Activated CD4-positive, alpha-beta T cell treated with anti-CD3 and anti-CD28 coated beads, Interleukin-2, amount 10 ng/mL, durations not matched to agents 7 days and 5 days (primary cell): ENCODE measurements at regions not wholly inside any gene's neighbourhood (a gene's known extent, or its start where the extent isn't known, plus 50 kb on each side); places are given as distances from the start of the nearest gene placed in this dataset.

Experiments used
- CTCF ChIA-PET: fragments of 350-600 bp; sonication (Branson Sonifier 250); formaldehyde crosslinking; loops from one replicate; lab custom pipeline; 2021; ENCODE audit warnings: antibody characterized with exemption; lab: Charles Lee
- POLR2A ChIA-PET: fragments of 350-600 bp; sonication (Branson Sonifier 250); formaldehyde crosslinking; loops from one replicate; lab custom pipeline; 2021; ENCODE audit warnings: antibody characterized with exemption; lab: Charles Lee
- DNase-seq: peaks from one replicate; pipeline ENCODE4 v3.0.0-alpha.2; 2020
- H3K27ac Mint-ChIP-seq: one replicate; pipeline ENCODE4 v1.8.0; 2021; ENCODE audit warnings: mild to moderate bottlenecking, moderate library complexity, mixed read lengths
- H3K27me3 Mint-ChIP-seq: one replicate; pipeline ENCODE4 v1.8.0; 2021; ENCODE audit warnings: mixed read lengths
- H3K36me3 Mint-ChIP-seq: one replicate; pipeline ENCODE4 v1.8.0; 2021; ENCODE audit warnings: low read depth, mixed read lengths
- H3K4me1 Mint-ChIP-seq: one replicate; pipeline ENCODE4 v1.8.0; 2021; ENCODE audit warnings: mixed read lengths
- H3K4me3 Mint-ChIP-seq: one replicate; pipeline ENCODE4 v1.8.0; 2021; ENCODE audit warnings: mild to moderate bottlenecking, moderate library complexity, mixed read lengths
- H3K9me3 Mint-ChIP-seq: one replicate; pipeline ENCODE4 v1.8.0; 2021; ENCODE audit warnings: mixed read lengths

DNA sequence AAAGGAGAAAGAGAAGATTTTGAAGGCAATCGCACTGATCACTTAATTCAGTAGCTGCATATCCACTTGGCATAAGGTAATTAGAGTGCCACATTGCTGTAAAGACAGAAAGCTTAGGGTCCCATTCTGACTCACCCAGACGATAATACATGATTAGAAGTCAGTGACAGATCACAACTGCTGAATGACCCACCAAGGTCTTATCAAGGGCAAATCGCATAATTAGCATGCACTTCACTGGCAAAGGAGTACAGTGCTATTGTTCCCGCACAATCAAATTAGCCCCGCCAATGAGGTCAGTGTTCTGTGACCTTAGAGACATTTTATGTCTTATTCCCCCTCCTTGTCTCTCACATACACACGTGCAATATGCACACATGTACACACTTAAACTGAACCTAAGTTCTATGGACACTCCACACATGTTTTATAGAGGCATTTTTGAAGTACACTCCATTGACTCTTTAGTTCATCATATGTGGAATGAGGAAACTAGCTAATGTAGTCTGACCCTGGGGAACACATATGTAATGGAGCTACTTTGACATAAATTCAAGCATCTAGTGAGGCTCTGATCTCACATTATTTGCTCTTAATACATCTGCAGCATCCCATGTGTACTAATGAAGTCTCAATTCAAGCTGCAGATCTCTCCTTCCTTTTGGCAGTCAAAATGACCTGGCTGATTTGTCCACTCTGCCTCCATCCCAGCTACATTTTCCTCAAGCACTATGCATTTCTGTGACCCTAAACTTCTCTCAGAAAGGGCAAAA lies 673.8 kb upstream of the FANCL start:
- Mint-ChIP-seq H3K4me3 (no peak overlapping the region), H3K4me1 (no peaks in the 10 kb centered on the region), H3K27me3 (no peaks in the 10 kb centered on the region), H3K27ac (no peak overlapping the region), H3K9me3 (no peaks in the 10 kb centered on the region), H3K36me3 (no peaks in the 10 kb centered on the region)
- ChIA-PET CTCF (no interaction called here), POLR2A (no interaction called here)
- DNase-seq, result no peak

DNA sequence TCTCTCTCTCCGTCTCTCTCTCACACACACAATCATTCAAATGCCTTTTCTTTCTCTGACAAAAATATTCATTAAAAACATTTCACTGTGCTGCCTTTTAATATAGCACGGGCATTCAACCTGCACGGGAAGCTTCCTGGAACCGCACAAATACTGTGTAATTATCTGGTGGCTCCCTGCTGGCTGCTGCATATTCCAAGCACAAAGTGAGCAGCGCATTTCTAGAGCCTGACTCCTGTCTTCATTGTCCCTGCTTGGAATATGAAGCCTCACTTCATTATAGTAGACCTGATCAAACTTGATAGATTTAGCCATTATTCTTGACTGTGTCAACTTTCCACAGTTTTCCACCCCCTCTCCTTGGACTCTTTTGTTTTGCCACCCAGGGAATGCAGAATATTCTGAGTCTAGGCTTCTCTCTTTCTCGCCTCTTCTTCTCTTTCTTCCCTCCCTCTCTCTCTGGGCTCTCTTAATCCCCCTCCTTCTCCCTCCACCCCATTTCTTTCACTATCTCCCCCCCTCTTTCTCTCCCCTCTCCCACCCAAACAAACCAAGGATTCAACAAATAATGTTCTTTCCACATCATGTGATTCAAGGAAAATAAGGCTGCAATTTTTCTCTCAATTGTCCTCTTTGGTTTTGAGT lies 672.1 kb upstream of the FANCL start:
- POLR2A ChIA-PET, result no interaction called here
- Mint-ChIP-seq H3K4me3 (no peak overlapping the region), H3K9me3 (no peaks in the 10 kb centered on the region), H3K36me3 (no peaks in the 10 kb centered on the region), H3K4me1 (no peaks in the 10 kb centered on the region), H3K27ac (no peak overlapping the region), H3K27me3 (no peaks in the 10 kb centered on the region)
- DNase-seq, result no peak
- CTCF ChIA-PET, result no interaction called here

- ChIA-PET CTCF (no interaction called here), POLR2A (no interaction called here)
- DNase-seq, result no peak
- Mint-ChIP-seq H3K27ac (no peak overlapping the region), H3K4me3 (no peak overlapping the region), H3K36me3 (no peaks in the 10 kb centered on the region), H3K27me3 (no peaks in the 10 kb centered on the region), H3K9me3 (no peaks in the 10 kb centered on the region), H3K4me1 (no peaks in the 10 kb centered on the region)
Measured at GRCh38 chr2:58911877-58912276, 670.8 kb upstream of the FANCL start.

DNA sequence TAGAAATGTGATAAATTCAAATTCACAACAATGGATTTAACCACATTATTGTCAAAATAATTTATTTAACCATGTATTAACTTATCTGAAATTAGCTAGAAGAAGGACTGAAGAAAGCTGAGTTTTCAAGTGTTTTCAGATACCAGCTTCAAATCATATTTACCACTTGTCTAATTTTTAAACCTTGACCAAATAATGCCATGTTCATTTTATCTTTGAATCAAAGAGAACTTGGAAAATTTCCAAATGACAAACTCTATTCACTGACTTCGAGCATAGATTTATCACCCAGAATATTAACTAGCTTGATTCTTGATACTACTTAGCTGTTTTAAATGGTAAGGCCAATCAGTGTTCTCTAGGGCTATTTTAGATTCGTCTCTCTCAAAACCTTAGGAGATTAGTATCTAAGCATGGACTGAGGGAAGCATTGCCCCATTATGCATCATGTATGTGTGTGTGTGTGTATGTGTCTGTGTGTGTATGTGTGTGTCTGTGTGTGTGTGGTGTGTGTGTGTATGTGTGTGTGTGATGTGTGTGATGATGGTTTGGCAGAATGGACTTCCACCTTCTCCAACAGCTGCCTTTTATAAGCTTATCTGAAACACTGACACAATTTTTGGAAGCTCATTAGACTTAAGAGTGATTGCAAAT lies 667.5 kb upstream of the FANCL start:
- H3K27me3 Mint-ChIP-seq, result no peaks in the 10 kb centered on the region
- no peak overlapping the region for H3K4me3 Mint-ChIP-seq
- ChIA-PET CTCF (no interaction called here), POLR2A (no interaction called here)
- H3K36me3 Mint-ChIP-seq, result no peaks in the 10 kb centered on the region
- no peak for DNase-seq
- no peaks in the 10 kb centered on the region for H3K9me3 Mint-ChIP-seq
- H3K27ac Mint-ChIP-seq, result no peak overlapping the region
- no peaks in the 10 kb centered on the region for H3K4me1 Mint-ChIP-seq

DNA sequence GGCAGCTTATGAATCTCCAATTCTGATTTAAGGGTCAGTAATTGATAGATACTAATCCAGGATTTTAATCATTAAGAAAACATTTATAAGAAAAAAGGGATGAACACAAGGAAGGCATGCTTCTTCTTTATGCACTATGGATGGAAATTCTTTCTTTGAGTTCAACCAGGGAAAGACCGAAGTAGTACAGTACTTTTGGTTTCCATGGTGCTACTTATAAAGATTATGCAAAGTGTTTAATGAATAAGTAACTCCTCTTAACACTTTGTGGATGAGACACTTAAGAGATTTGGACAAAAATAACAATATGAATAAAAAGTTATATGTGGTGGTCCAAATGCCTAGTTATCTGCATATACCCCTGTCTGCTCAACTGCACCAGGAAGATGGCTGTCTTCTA lies 666.5 kb upstream of the FANCL start:
- CTCF ChIA-PET, result no interaction called here
- no peak for DNase-seq
- no peak overlapping the region for H3K4me3 Mint-ChIP-seq
- no peaks in the 10 kb centered on the region for H3K4me1 Mint-ChIP-seq
- no peaks in the 10 kb centered on the region for H3K27me3 Mint-ChIP-seq
- H3K9me3 Mint-ChIP-seq, result no peaks in the 10 kb centered on the region
- H3K27ac Mint-ChIP-seq, result no peak overlapping the region
- POLR2A ChIA-PET, result no interaction called here
- no peaks in the 10 kb centered on the region for H3K36me3 Mint-ChIP-seq

- no peak overlapping the region for H3K27ac Mint-ChIP-seq
- CTCF ChIA-PET, result no interaction called here
- DNase-seq, result no peak
Measured at GRCh38 chr2:58906081-58906645, 665.0 kb upstream of the FANCL start.

DNA sequence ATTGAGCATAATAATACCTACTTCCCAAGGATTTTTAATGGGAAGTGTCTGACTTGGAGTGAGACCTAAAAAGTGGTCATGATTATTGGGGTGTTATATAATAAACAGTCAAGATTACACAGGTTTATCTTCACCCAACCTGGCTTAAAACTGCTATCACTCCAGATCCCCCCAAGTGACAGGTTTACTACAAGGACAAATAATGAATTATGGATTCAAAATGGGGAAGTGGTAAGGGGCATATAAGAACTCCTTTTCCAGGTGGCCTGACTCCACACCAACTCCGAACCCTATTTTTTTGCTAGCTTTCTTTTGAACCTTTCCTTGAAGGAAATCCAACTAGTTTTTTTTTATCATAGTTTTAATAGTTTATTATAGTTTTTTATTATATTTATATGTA lies 663.0 kb upstream of the FANCL start:
- ChIA-PET CTCF (no interaction called here), POLR2A (no interaction called here)
- H3K9me3 Mint-ChIP-seq, result no peaks in the 10 kb centered on the region
- no peak overlapping the region for H3K4me3 Mint-ChIP-seq
- no peak for DNase-seq
- no peaks in the 10 kb centered on the region for H3K36me3 Mint-ChIP-seq
- no peaks in the 10 kb centered on the region for H3K27me3 Mint-ChIP-seq
- H3K4me1 Mint-ChIP-seq, result no peaks in the 10 kb centered on the region
- H3K27ac Mint-ChIP-seq, result no peak overlapping the region

More at GRCh38 chr2:58906081-58906645, 665.0 kb upstream of the FANCL start:
- Mint-ChIP-seq H3K36me3 (no peaks in the 10 kb centered on the region), H3K4me3 (no peak overlapping the region), H3K27me3 (no peaks in the 10 kb centered on the region), H3K9me3 (no peaks in the 10 kb centered on the region), H3K4me1 (no peaks in the 10 kb centered on the region)
- POLR2A ChIA-PET, result no interaction called here

DNA sequence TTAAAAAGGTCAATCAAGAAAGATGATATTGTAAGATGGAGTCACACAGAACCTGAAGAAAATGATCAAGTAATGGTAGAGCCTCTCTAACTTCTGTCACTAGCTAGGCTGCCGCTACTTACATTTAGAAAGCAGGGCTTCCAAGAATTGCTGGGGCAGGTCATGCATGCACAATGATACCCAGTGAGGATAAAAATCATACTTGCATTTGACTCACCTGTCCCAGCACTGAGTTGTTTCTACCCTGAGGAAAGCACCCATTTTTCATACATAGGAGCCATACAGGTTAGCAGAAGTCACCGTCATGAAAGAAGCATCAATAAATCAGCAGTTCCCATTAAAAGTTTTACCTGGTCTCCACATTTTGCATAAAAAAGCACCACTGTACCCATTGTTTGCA lies 662.3 kb upstream of the FANCL start:
- H3K27me3 Mint-ChIP-seq, result no peaks in the 10 kb centered on the region
- POLR2A ChIA-PET, result no interaction called here
- no peaks in the 10 kb centered on the region for H3K4me1 Mint-ChIP-seq

GRCh38 chr2:58900246-58901027 lies 659.3 kb upstream of the FANCL start:
- H3K9me3 Mint-ChIP-seq, result no peaks in the 10 kb centered on the region
- no peak for DNase-seq
- peaks cover 2% of the 10 kb centered on the region for H3K27me3 Mint-ChIP-seq
- no peaks in the 10 kb centered on the region for H3K36me3 Mint-ChIP-seq
- H3K27ac Mint-ChIP-seq, result no peak overlapping the region
- CTCF ChIA-PET, result no interaction called here
- POLR2A ChIA-PET, result no interaction called here
- H3K4me3 Mint-ChIP-seq, result no peak overlapping the region
- no peaks in the 10 kb centered on the region for H3K4me1 Mint-ChIP-seq

More for the DNA sequence above, 662.3 kb upstream of the FANCL start:
- Mint-ChIP-seq H3K9me3 (no peaks in the 10 kb centered on the region), H3K36me3 (no peaks in the 10 kb centered on the region), H3K27ac (no peak overlapping the region), H3K4me3 (no peak overlapping the region)
- no peak for DNase-seq
- CTCF ChIA-PET, result interaction anchor here (0.5 kb wide), 1 partner anchor 11 kb away, joined by 4 read pairs; no protein-coding TSS in a partner anchor

GRCh38 chr2:58899692-58900091 lies 658.6 kb upstream of the FANCL start:
- Mint-ChIP-seq H3K4me3 (no peak overlapping the region), H3K27ac (no peak overlapping the region), H3K9me3 (no peaks in the 10 kb centered on the region), H3K27me3 (peaks cover 2% of the 10 kb centered on the region), H3K36me3 (no peaks in the 10 kb centered on the region), H3K4me1 (no peaks in the 10 kb centered on the region)
- CTCF ChIA-PET, result no interaction called here
- POLR2A ChIA-PET, result no interaction called here
- no peak for DNase-seq

GRCh38 chr2:58896638-58897037 lies 655.5 kb upstream of the FANCL start:
- Mint-ChIP-seq H3K9me3 (no peaks in the 10 kb centered on the region), H3K27me3 (peaks cover 2% of the 10 kb centered on the region), H3K4me1 (no peaks in the 10 kb centered on the region), H3K4me3 (no peak overlapping the region), H3K36me3 (no peaks in the 10 kb centered on the region), H3K27ac (no peak overlapping the region)
- ChIA-PET CTCF (no interaction called here), POLR2A (no interaction called here)
- DNase-seq, result no peak

- POLR2A ChIA-PET, result no interaction called here
- CTCF ChIA-PET, result no interaction called here
- H3K4me1 Mint-ChIP-seq, result no peaks in the 10 kb centered on the region
- DNase-seq, result no peak
- no peak overlapping the region for H3K4me3 Mint-ChIP-seq
- H3K9me3 Mint-ChIP-seq, result no peaks in the 10 kb centered on the region
- no peaks in the 10 kb centered on the region for H3K36me3 Mint-ChIP-seq
- no peak overlapping the region for H3K27ac Mint-ChIP-seq
- H3K27me3 Mint-ChIP-seq, result peaks cover 2% of the 10 kb centered on the region
Measured at GRCh38 chr2:58895857-58896256, 654.7 kb upstream of the FANCL start.
